Astrocyte (in vitro differentiated cells and primary cell): ENCODE measurements at regions not wholly inside any gene's neighbourhood (a gene's known extent, or its start where the extent isn't known, plus 50 kb on each side); places are given as distances from the start of the nearest gene placed in this dataset.
A peak's percentile ranks its signal among the peaks of the same experiment; 100 is the strongest.
"Not testable (repeated sequence)": the region's sequence is repeated elsewhere in the genome, so short reads cannot be mapped to it uniquely, and the experiment has no call there.

Source experiments
- DNase-seq: peaks from one replicate; pipeline ENCODE4 v3.0.0-alpha.2; 2010; ENCODE audit warnings: low read depth
- FAIRE-seq: peaks from 2 replicates; lab custom pipeline; 2011; peaks lifted over from hg19 to GRCh38; lab: Jason Lieb, UNC
- H2AFZ ChIP-seq: 2 replicates; pipeline ENCODE4 v1.6.0; 2012; ENCODE audit warnings: low read depth, low read length, inconsistent platforms
- H3K27ac ChIP-seq: 2 replicates; pipeline ENCODE4 v1.5.1; 2011; ENCODE audit warnings: low read depth, low read length, inconsistent platforms
- H3K27me3 ChIP-seq: 2 replicates; pipeline ENCODE4 v1.6.0; 2011; ENCODE audit warnings: low read length, inconsistent platforms; ENCODE audit not compliant: insufficient read depth
- H3K36me3 ChIP-seq: 2 replicates; pipeline ENCODE4 v1.5.1; 2011; ENCODE audit warnings: low read length, inconsistent platforms; ENCODE audit not compliant: insufficient read depth
- H3K4me1 ChIP-seq: 2 replicates; pipeline ENCODE4 v1.5.1; 2011; ENCODE audit warnings: low read length, inconsistent platforms; ENCODE audit not compliant: insufficient read depth
- H3K4me2 ChIP-seq: 2 replicates; pipeline ENCODE4 v1.6.0; 2012; ENCODE audit warnings: low read length, inconsistent platforms
- H3K4me3 ChIP-seq: 2 replicates; pipeline ENCODE4 v1.5.1; 2011; ENCODE audit warnings: low read depth, mild to moderate bottlenecking, low read length, inconsistent platforms; ENCODE audit not compliant: insufficient read depth
- H3K79me2 ChIP-seq: 2 replicates; pipeline ENCODE4 v1.6.0; 2012; ENCODE audit warnings: mild to moderate bottlenecking, low read length, inconsistent platforms; ENCODE audit not compliant: insufficient read depth
- H3K9ac ChIP-seq: 2 replicates; pipeline ENCODE4 v1.6.0; 2012; ENCODE audit warnings: mild to moderate bottlenecking, low read length, inconsistent platforms
- H3K9me3 ChIP-seq: 2 replicates; pipeline ENCODE4 v1.5.1; 2012; ENCODE audit warnings: low read depth, mild to moderate bottlenecking, low read length, inconsistent platforms; ENCODE audit not compliant: insufficient read depth
- H4K20me1 ChIP-seq: 2 replicates; pipeline ENCODE4 v1.6.0; 2012; ENCODE audit warnings: low read length, inconsistent platforms; ENCODE audit not compliant: insufficient read depth
- H3K27ac Mint-ChIP-seq: one replicate; pipeline ENCODE4 v1.8.0; 2021; ENCODE audit warnings: mild to moderate bottlenecking, mixed read lengths; ENCODE audit not compliant: unreplicated experiment
- H3K27me3 Mint-ChIP-seq: one replicate; pipeline ENCODE4 v1.8.0; 2021; ENCODE audit warnings: low read depth, mixed read lengths; ENCODE audit not compliant: unreplicated experiment
- H3K36me3 Mint-ChIP-seq: one replicate; pipeline ENCODE4 v1.8.0; 2021; ENCODE audit warnings: low read depth, mixed read lengths; ENCODE audit not compliant: unreplicated experiment
- H3K4me1 Mint-ChIP-seq: one replicate; pipeline ENCODE4 v1.8.0; 2021; ENCODE audit warnings: low read depth, mixed read lengths; ENCODE audit not compliant: unreplicated experiment
- H3K4me3 Mint-ChIP-seq: one replicate; pipeline ENCODE4 v1.8.0; 2021; ENCODE audit warnings: mild to moderate bottlenecking, moderate library complexity, mixed read lengths; ENCODE audit not compliant: unreplicated experiment
- H3K9me3 Mint-ChIP-seq: one replicate; pipeline ENCODE4 v1.8.0; 2021; ENCODE audit warnings: mild to moderate bottlenecking, mixed read lengths; ENCODE audit not compliant: unreplicated experiment

DNA sequence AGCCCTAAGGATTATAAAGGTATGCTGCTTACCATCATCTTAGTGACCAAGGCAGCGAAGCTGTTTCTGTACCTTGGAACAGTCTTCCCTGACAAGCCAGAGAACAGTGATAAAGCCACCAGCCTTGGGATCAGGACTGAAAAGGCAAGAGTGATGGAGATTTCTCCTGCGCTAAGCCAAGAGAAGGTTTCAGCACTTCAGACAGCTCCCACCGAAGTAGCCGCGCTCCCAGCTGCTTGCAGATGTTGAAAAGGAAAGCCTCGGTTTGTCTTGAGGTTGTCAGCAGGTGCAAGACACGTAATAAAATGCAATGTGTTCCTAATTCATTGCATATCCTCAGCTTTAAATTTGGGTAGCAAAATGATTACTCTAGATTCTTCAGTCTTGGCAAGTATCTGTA is 171.0 kb downstream of the ATP6V0E2 start:
- DNase-seq, H3K36me3 Mint-ChIP-seq, H3K4me2 ChIP-seq, H3K4me1 ChIP-seq, H3K4me1 Mint-ChIP-seq, H3K9me3 ChIP-seq, H3K4me3 Mint-ChIP-seq, H3K9me3 Mint-ChIP-seq, H3K27me3 Mint-ChIP-seq, FAIRE-seq, H3K27ac Mint-ChIP-seq, H3K9ac ChIP-seq, H2AFZ ChIP-seq, H3K27ac ChIP-seq, H3K4me3 ChIP-seq, H3K36me3 ChIP-seq, H3K79me2 ChIP-seq, H4K20me1 ChIP-seq, H3K27me3 ChIP-seq: not testable (repeated sequence)

DNA sequence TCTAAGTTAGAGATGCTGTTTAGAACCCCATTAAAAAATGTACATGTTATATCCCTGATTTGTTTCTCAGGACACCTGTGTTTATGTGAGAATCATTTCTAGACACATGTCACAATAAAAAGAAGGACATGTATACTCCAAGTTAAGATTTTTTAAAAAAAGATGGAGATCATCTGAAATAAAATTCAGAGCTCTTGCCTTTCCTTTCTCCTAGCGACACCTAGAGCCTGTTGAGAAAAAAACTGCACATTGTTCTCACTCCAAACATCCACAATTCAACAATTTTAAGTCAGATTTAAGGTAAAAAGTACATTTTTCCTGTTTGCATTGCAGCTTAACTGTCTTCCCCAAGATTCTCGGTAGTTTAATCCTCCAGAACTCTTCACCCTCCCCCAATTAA is 171.8 kb downstream of the ATP6V0E2 start:
- not testable (repeated sequence) for H3K4me3 ChIP-seq, FAIRE-seq, H3K9ac ChIP-seq, H3K27ac ChIP-seq, H3K27me3 ChIP-seq, H3K36me3 ChIP-seq, DNase-seq, H3K4me3 Mint-ChIP-seq, H3K27me3 Mint-ChIP-seq, H3K4me1 ChIP-seq, H3K36me3 Mint-ChIP-seq, H2AFZ ChIP-seq, H3K9me3 ChIP-seq, H4K20me1 ChIP-seq, H3K9me3 Mint-ChIP-seq, H3K4me1 Mint-ChIP-seq, H3K79me2 ChIP-seq, H3K4me2 ChIP-seq, H3K27ac Mint-ChIP-seq

DNA sequence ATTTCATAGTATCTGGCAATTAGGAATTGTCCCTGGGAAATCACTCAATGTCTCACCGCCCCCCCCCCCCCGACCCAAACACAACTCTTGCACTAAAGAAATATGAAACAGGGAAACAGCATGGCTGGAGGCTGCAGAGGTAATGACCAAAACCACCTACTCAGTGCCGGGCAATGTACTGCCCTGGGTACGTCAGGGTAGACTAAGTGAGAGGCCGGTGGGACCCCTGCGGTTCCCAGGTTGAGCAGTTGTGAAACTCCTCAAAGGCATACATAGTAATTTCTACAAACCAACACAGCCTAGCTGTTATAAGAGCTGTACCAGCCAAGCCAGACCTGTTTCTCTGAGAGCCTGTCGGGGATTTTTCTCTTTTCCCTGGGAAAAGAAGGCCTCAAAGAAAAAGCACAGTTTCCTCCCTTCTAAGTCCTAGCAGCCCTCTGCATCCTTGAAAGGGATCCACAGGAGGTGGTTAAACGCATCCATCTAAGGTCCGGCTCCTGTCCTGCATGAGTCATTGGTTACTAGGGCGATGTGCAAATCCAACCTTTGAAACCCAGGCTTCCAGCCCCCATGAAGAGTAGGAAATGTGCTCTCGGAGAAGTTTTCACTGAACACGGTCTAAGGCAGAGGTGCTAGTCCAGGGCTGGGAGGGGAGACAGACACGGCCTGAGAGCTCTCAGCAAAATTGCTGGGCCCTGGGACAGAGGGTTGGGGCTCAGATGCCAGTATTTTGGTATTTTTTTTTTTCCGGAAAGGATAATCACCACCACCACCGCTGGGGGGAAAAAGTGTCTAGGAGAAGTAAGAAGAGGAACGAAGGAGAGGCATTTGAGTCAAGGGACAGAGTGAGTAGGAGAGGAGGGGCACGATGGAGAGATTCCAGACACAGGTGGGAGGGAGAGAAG is 172.8 kb downstream of the ATP6V0E2 start:
- H3K4me2 ChIP-seq, H3K9ac ChIP-seq, FAIRE-seq, H3K4me1 Mint-ChIP-seq, DNase-seq, H3K27me3 ChIP-seq, H4K20me1 ChIP-seq, H3K27ac ChIP-seq, H3K9me3 Mint-ChIP-seq, H3K36me3 ChIP-seq, H3K79me2 ChIP-seq, H3K36me3 Mint-ChIP-seq, H3K4me1 ChIP-seq, H3K4me3 ChIP-seq, H3K27me3 Mint-ChIP-seq, H3K9me3 ChIP-seq, H2AFZ ChIP-seq: not testable (repeated sequence)
- Mint-ChIP-seq H3K4me3 (peak overlapping the region; percentile 82), H3K27ac (peak overlapping the region; percentile 26)

DNA sequence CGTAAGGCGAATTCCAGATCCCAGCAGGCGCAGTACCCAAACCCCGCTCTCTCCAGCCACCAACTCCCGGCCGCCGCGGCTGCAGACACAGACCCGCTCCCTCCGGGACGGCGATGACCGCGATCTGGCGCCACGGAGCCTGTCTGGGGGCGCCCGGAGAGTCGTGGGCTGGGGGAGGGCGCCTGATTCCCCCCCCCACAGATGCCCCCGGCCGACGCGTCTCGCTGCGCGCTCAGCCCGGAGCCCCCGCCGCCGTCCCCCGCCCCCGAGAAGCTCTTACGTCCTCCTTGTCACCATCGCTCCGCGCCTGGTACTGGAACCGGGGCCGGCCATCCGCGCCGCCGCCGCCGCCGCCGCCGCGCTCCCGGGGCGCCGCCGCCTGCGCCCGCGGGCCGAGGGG is 173.6 kb downstream of the ATP6V0E2 start:
- not testable (repeated sequence) for H3K79me2 ChIP-seq, H3K9ac ChIP-seq, H3K27ac Mint-ChIP-seq, H2AFZ ChIP-seq, H3K4me1 ChIP-seq, H3K4me1 Mint-ChIP-seq, H3K9me3 ChIP-seq, H3K27me3 ChIP-seq, H3K36me3 Mint-ChIP-seq, DNase-seq, FAIRE-seq, H3K27me3 Mint-ChIP-seq, H3K36me3 ChIP-seq, H3K4me3 ChIP-seq, H3K4me2 ChIP-seq, H3K27ac ChIP-seq, H4K20me1 ChIP-seq, H3K9me3 Mint-ChIP-seq
- peak overlapping the region; percentile 82 for H3K4me3 Mint-ChIP-seq

DNA sequence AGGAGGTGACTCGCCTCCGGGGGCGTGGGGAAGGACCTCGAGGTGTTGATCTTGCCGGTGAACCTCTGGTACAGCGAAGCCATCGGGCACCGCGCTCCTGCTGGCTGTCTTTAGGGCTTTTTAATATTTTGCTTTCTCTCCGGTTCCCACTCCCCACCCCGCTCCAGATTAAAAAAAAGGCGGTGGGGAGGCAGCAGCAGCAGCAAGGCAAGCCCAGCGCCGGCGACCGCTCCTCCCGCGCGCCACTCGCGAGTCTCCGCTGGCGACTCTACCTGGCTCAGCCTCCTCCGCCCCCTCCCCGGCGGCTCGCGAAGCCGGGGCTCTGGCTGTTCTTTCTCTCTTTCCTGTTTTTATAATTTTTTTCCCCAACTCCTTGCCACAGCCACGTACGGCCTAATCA is 174.0 kb downstream of the ATP6V0E2 start:
- H3K9me3 ChIP-seq, H3K79me2 ChIP-seq, H3K27me3 Mint-ChIP-seq, H3K4me1 Mint-ChIP-seq, H3K9ac ChIP-seq, H3K27ac ChIP-seq, H2AFZ ChIP-seq, H3K36me3 ChIP-seq, FAIRE-seq, H3K9me3 Mint-ChIP-seq, H3K27ac Mint-ChIP-seq, H3K4me1 ChIP-seq, H3K36me3 Mint-ChIP-seq, H3K4me3 ChIP-seq, H4K20me1 ChIP-seq, DNase-seq, H3K27me3 ChIP-seq: not testable (repeated sequence)
- H3K4me2 ChIP-seq: peak overlapping the region; percentile 52
- H3K4me3 Mint-ChIP-seq: peak overlapping the region; percentile 76

DNA sequence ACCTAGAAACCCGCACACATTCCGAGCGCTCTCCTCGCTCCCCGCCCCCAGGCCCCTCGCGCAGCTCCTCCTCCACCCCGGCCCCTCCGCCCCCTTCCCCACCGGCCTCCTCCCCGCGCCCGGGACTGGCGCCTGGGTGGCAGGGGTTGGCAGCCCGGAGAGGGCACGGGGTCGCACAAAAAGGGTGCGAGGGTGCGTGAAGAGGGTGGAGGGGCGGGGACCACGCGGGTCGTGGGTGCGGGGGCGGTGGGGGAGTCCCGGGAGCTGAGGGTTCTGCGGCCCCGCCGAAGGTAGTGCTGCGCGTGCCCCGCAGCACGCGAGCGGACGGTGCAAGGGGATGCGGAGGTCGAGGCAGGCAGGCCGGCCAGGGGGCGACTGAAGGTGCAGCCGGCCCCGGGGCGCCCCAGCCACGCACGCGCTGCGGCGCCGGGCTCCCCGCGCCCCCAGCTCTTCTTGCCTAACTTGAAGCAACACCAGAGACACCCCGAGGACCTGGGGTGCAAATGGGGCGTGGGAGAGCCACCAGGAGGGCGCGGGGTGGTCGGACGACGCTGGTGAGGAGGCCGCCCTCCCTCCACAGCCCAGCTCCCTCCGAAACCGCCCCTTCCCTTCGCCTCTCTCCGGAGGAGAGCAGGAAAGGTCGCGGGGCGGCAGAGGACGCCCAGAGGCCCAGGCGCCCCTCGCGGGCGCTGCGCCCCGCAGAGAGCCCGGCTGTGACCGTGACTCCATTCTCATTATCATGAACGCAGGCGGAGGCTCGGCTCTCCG is 174.7 kb downstream of the ATP6V0E2 start:
- H4K20me1 ChIP-seq, H3K36me3 Mint-ChIP-seq, H3K4me1 Mint-ChIP-seq, H3K9me3 Mint-ChIP-seq, H3K27ac Mint-ChIP-seq, H2AFZ ChIP-seq, H3K79me2 ChIP-seq, DNase-seq, H3K4me1 ChIP-seq, H3K4me3 ChIP-seq, H3K9me3 ChIP-seq, H3K27me3 ChIP-seq, H3K36me3 ChIP-seq, H3K27ac ChIP-seq, FAIRE-seq, H3K27me3 Mint-ChIP-seq, H3K9ac ChIP-seq: not testable (repeated sequence)
- peak overlapping the region; percentile 26 for H3K4me2 ChIP-seq
- peak overlapping the region; percentile 76 for H3K4me3 Mint-ChIP-seq
